MM.1S (cell line): ENCODE measurements at regions not wholly inside any gene's neighbourhood (a gene's known extent, or its start where the extent isn't known, plus 50 kb on each side); places are given as distances from the start of the nearest gene placed in this dataset.

Experiments
- EZH2 ChIP-seq: fragments of 300-600 bp; sonication (generic); optimal IDR thresholded peaks from 2 replicates; pipeline ENCODE3; 2017; ENCODE audit warnings: low read depth, mild to moderate bottlenecking, antibody characterized with exemption, low read length, mixed read lengths
- EZH2phosphoT487 ChIP-seq: fragments of 300-600 bp; sonication (generic); IDR thresholded peaks from 2 replicates; pipeline ENCODE4 v1.6.1; 2018; ENCODE audit warnings: antibody characterized with exemption, low read length
- TF ChIP-seq, protein P1 (sequence below): fragments of 300-600 bp; sonication (generic); IDR thresholded peaks from 2 replicates; pipeline ENCODE4 v1.5.1; 2016; ENCODE audit warnings: antibody characterized with exemption, low read length, mixed read lengths

DNA sequence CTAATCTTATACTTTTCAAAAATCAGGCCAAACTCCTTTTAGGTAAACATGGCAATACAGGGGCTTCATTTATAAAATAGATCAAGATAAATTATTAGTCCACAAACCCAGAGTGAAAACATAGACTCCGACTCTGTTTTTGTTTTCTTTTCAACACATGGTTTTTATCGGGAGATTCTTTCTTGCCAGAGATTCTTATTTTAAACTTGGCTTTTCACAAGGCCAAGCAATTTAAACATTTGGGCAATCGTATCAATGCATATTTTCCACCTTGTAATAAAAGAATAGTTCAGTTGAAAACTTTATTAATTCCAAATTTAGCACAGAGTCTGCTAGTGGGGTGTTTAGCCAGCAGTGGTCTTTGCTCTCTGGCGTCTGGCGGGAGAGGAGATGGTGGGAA is 71.9 kb downstream of the SOX11 start:
- TF ChIP-seq, protein P1, sequence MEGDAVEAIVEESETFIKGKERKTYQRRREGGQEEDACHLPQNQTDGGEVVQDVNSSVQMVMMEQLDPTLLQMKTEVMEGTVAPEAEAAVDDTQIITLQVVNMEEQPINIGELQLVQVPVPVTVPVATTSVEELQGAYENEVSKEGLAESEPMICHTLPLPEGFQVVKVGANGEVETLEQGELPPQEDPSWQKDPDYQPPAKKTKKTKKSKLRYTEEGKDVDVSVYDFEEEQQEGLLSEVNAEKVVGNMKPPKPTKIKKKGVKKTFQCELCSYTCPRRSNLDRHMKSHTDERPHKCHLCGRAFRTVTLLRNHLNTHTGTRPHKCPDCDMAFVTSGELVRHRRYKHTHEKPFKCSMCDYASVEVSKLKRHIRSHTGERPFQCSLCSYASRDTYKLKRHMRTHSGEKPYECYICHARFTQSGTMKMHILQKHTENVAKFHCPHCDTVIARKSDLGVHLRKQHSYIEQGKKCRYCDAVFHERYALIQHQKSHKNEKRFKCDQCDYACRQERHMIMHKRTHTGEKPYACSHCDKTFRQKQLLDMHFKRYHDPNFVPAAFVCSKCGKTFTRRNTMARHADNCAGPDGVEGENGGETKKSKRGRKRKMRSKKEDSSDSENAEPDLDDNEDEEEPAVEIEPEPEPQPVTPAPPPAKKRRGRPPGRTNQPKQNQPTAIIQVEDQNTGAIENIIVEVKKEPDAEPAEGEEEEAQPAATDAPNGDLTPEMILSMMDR, result no peak
- TF ChIP-seq EZH2 (no peak), EZH2phosphoT487 (no peak)
